Kidney epithelial cell (primary cell): ENCODE measurements at regions not wholly inside any gene's neighbourhood (a gene's known extent, or its start where the extent isn't known, plus 50 kb on each side); places are given as distances from the start of the nearest gene placed in this dataset.

Experiments
- DNase-seq: peaks from one replicate; pipeline ENCODE4 v3.0.0-alpha.2; 2010; ENCODE audit warnings: low read depth
- H3K27me3 ChIP-seq: 2 replicates; pipeline ENCODE4 v1.6.0; 2011; ENCODE audit warnings: low read length; ENCODE audit not compliant: control insufficient read depth, insufficient read depth
- H3K36me3 ChIP-seq: 2 replicates; pipeline ENCODE4 v1.5.1; 2011; ENCODE audit warnings: low read length; ENCODE audit not compliant: control insufficient read depth, insufficient read depth
- H3K4me3 ChIP-seq: 2 replicates; pipeline ENCODE4 v1.5.1; 2011; ENCODE audit warnings: low read depth, mild to moderate bottlenecking, control low read depth, low read length
- TF ChIP-seq, protein P1 (sequence below): IDR thresholded peaks from 2 replicates; pipeline ENCODE4 v1.5.1; 2011; ENCODE audit warnings: mild to moderate bottlenecking, moderate library complexity, low read length, control low read depth, inconsistent platforms; ENCODE audit not compliant: insufficient read depth, poor library complexity, severe bottlenecking

DNA sequence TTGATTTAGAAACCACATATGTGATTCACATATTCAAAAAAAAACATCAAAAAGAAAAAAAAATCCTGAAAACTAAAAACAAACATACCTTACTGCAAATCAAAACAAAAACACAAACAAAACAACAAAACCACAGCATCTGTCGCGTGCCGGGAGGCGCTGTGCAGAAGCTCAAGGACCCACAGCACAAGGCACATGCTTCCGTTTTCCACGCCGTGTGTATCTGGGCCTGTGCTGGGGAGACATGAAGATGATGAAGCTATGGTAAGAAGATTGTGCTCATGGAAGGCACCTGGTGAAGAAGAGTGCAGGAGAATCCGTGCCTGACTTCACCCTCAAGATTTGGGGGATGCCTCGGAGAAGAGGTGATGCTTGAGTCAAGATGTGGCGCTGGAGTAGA lies 788.9 kb upstream of the ARRDC4 start:
- TF ChIP-seq, protein P1, sequence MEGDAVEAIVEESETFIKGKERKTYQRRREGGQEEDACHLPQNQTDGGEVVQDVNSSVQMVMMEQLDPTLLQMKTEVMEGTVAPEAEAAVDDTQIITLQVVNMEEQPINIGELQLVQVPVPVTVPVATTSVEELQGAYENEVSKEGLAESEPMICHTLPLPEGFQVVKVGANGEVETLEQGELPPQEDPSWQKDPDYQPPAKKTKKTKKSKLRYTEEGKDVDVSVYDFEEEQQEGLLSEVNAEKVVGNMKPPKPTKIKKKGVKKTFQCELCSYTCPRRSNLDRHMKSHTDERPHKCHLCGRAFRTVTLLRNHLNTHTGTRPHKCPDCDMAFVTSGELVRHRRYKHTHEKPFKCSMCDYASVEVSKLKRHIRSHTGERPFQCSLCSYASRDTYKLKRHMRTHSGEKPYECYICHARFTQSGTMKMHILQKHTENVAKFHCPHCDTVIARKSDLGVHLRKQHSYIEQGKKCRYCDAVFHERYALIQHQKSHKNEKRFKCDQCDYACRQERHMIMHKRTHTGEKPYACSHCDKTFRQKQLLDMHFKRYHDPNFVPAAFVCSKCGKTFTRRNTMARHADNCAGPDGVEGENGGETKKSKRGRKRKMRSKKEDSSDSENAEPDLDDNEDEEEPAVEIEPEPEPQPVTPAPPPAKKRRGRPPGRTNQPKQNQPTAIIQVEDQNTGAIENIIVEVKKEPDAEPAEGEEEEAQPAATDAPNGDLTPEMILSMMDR, result no peak
- no peaks in the 10 kb centered on the region for H3K27me3 ChIP-seq
- no peak for DNase-seq
- no peaks in the 10 kb centered on the region for H3K36me3 ChIP-seq
- H3K4me3 ChIP-seq, result no peak overlapping the region

DNA sequence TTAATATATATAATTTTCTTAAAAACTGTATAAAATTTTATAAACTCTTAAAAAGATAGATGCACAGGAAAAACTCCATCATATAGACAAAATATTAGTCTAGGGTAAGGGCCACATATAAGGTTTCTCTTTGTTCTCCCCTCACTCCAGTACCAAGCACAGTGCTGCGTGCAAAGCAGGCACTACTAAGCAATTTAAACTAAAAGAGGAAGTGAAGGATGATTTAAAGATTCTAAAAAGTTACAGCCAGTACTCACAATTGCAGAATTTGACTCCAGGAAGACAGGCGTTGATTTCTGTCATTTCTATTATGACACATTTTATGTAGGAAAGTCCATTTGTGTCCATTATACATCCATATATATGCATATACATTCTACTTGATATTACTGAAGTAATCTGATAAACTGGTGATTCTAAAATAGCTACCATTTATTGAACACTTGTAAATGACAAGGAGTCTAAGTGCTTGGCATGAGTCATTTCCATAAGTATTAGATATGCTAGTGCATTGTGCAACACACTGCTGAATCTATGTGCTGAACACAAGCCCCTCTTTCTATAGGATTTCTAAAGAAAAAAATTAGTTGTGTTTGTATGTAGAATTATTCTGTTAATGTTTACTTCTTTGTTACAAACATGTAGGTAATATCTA lies 785.5 kb upstream of the ARRDC4 start:
- no peak for DNase-seq
- H3K4me3 ChIP-seq, result no peak overlapping the region
- TF ChIP-seq, protein P1, result no peak
- no peaks in the 10 kb centered on the region for H3K36me3 ChIP-seq
- no peaks in the 10 kb centered on the region for H3K27me3 ChIP-seq

DNA sequence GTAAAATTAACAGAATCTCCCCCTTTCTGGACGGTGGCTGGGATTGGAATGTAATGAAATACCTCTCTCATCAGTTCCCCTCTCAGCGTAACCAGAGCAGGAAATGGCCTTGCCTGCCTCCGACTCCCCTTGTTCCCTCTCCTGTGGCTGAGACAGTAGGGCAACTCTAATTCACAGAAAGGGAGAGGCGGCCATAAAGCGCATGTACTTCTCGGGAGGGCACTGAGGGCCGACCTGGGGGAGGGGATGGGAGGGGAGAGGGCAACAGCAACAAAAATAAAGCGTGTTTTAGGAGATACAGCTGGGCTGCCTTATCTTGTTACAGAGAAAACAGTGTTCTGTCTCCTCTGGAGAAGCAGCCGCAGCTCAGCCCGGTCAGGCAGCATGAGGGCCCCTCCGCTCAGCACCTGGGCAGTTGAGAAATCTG lies 783.3 kb upstream of the ARRDC4 start:
- no peak overlapping the region for H3K4me3 ChIP-seq
- no peaks in the 10 kb centered on the region for H3K36me3 ChIP-seq
- no peaks in the 10 kb centered on the region for H3K27me3 ChIP-seq
- TF ChIP-seq, protein P1, result no peak
- no peak for DNase-seq

- no peaks in the 10 kb centered on the region for H3K27me3 ChIP-seq
- no peak for DNase-seq
- TF ChIP-seq, protein P1, result no peak
- H3K36me3 ChIP-seq, result no peaks in the 10 kb centered on the region
- H3K4me3 ChIP-seq, result no peak overlapping the region
Observed at GRCh38 chr15:97182581-97182980, 777.9 kb upstream of the ARRDC4 start.

DNA sequence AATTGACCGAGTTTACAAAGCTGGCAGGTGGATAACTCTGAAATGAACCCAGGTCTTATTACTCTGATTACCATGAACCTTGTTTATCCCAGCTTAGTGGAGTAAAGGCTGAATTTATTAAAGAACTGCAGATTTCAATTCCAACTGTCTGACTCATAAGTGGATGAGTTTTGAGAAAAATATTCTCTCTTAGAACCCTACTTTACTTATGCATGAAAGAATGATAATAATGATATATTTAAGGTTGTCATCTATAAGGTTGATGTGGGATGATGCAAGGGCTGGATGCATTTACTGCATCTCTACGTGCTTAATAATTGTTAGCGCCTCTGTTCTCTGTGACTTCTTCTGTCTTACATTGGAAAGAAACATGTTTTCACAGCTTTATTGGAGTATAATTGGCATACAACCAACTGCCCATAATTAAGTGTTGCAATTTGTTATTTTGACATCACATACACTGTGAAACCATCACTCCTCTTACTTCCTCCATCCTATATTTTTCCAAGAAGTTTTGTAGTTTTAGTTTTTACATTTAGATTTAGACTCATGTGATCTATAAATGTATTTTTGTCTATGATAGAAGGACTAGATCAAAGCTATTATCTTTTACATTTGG lies 771.2 kb upstream of the ARRDC4 start:
- H3K4me3 ChIP-seq, result no peak overlapping the region
- no peak for DNase-seq
- H3K27me3 ChIP-seq, result no peaks in the 10 kb centered on the region
- TF ChIP-seq, protein P1, result no peak
- H3K36me3 ChIP-seq, result no peaks in the 10 kb centered on the region

DNA sequence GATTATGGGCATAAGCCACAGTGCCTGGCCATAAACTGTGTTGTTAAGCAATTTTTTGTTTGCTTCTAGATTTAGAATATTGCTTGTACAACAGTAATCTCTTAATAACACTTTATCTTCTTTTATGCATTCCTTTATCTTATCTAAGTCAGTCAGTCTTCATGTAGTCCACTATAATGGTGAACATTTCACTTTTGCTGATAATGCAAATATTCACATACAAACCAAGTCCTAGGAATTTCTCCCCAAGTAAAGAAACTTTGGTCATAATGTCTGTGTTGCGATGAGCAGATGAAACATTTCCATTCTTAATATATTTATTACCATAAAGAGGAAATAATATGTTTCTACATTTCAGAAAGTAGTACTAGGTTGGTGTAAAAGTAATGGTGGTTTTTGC lies 765.8 kb upstream of the ARRDC4 start:
- no peaks in the 10 kb centered on the region for H3K36me3 ChIP-seq
- TF ChIP-seq, protein P1, result no peak
- DNase-seq, result no peak
- no peak overlapping the region for H3K4me3 ChIP-seq
- H3K27me3 ChIP-seq, result no peaks in the 10 kb centered on the region
